Endothelial cell (in vitro differentiated cells): ENCODE measurements at regions not wholly inside any gene's neighbourhood (a gene's known extent, or its start where the extent isn't known, plus 50 kb on each side); places are given as distances from the start of the nearest gene placed in this dataset.

Experiments used
- DNase-seq: peaks from one replicate; pipeline ENCODE4 v3.0.0; 2021; ENCODE audit warnings: low spot score
- H3K27ac Mint-ChIP-seq: one replicate; pipeline ENCODE4 v1.8.0; 2021; ENCODE audit warnings: mixed read lengths, inconsistent platforms; ENCODE audit not compliant: unreplicated experiment
- H3K27me3 Mint-ChIP-seq: one replicate; pipeline ENCODE4 v1.8.0; 2021; ENCODE audit warnings: mild to moderate bottlenecking, moderate library complexity, mixed read lengths, inconsistent platforms; ENCODE audit not compliant: unreplicated experiment
- H3K36me3 Mint-ChIP-seq: one replicate; pipeline ENCODE4 v1.8.0; 2021; ENCODE audit warnings: mild to moderate bottlenecking, low read depth, mixed read lengths, inconsistent platforms; ENCODE audit not compliant: unreplicated experiment
- H3K4me1 Mint-ChIP-seq: one replicate; pipeline ENCODE4 v1.8.0; 2021; ENCODE audit warnings: mild to moderate bottlenecking, mixed read lengths, inconsistent platforms; ENCODE audit not compliant: unreplicated experiment
- H3K4me3 Mint-ChIP-seq: one replicate; pipeline ENCODE4 v1.8.0; 2021; ENCODE audit warnings: mild to moderate bottlenecking, mixed read lengths, inconsistent platforms; ENCODE audit not compliant: unreplicated experiment
- H3K9me3 Mint-ChIP-seq: one replicate; pipeline ENCODE4 v1.8.0; 2021; ENCODE audit warnings: mixed read lengths, inconsistent platforms; ENCODE audit not compliant: unreplicated experiment
- TF ChIP-seq, protein P1 (sequence below): fragments of 200-600 bp; sonication (generic); IDR thresholded peaks from one replicate; pipeline ENCODE4 v1.5.0; 2021; ENCODE audit warnings: antibody characterized with exemption; ENCODE audit not compliant: unreplicated experiment

GRCh38 chr12:47017901-47018475, 61.4 kb upstream of the PCED1B start:
- peaks cover 1% of the 10 kb centered on the region for H3K27me3 Mint-ChIP-seq
- H3K36me3 Mint-ChIP-seq, result no peaks in the 10 kb centered on the region
- no peak for DNase-seq
- TF ChIP-seq, protein P1, sequence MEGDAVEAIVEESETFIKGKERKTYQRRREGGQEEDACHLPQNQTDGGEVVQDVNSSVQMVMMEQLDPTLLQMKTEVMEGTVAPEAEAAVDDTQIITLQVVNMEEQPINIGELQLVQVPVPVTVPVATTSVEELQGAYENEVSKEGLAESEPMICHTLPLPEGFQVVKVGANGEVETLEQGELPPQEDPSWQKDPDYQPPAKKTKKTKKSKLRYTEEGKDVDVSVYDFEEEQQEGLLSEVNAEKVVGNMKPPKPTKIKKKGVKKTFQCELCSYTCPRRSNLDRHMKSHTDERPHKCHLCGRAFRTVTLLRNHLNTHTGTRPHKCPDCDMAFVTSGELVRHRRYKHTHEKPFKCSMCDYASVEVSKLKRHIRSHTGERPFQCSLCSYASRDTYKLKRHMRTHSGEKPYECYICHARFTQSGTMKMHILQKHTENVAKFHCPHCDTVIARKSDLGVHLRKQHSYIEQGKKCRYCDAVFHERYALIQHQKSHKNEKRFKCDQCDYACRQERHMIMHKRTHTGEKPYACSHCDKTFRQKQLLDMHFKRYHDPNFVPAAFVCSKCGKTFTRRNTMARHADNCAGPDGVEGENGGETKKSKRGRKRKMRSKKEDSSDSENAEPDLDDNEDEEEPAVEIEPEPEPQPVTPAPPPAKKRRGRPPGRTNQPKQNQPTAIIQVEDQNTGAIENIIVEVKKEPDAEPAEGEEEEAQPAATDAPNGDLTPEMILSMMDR, result no peak
- no peak overlapping the region for H3K4me3 Mint-ChIP-seq
- no peak overlapping the region for H3K27ac Mint-ChIP-seq
- H3K4me1 Mint-ChIP-seq, result no peaks in the 10 kb centered on the region
- no peaks in the 10 kb centered on the region for H3K9me3 Mint-ChIP-seq

- H3K9me3 Mint-ChIP-seq, result no peaks in the 10 kb centered on the region
- no peak for DNase-seq
- H3K36me3 Mint-ChIP-seq, result no peaks in the 10 kb centered on the region
- no peak overlapping the region for H3K4me3 Mint-ChIP-seq
- no peak overlapping the region for H3K27ac Mint-ChIP-seq
- peaks cover 1% of the 10 kb centered on the region for H3K27me3 Mint-ChIP-seq
- TF ChIP-seq, protein P1, result no peak
- no peaks in the 10 kb centered on the region for H3K4me1 Mint-ChIP-seq
These were observed 59.1 kb upstream of the PCED1B start for GRCh38 chr12:47020211-47020821.

GRCh38 chr12:47021298-47021697, 58.1 kb upstream of the PCED1B start:
- no peak overlapping the region for H3K27ac Mint-ChIP-seq
- DNase-seq, result peak; percentile 38

DNA sequence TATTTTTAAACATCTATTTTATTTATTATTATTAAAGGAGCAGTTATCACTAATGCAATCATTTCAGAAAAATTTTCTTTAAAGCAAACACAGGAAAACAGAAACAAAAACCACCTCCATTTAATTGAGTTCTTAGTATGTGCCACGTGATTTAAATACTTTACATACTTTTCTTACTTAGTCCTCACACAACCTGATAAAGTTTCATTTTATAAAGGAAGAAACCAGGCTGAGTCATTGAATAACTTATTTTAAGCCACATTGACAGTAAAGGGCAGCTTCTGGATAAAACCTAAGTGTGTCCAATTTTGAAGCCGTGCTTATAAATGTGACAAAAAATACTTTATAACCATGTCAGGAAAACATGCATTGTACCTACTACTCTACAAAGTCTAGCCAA, 57.1 kb upstream of the PCED1B start:
- H3K9me3 Mint-ChIP-seq, result no peaks in the 10 kb centered on the region
- H3K27ac Mint-ChIP-seq, result no peak overlapping the region
- H3K4me3 Mint-ChIP-seq, result no peak overlapping the region
- no peak for DNase-seq
- TF ChIP-seq, protein P1, result no peak
- no peaks in the 10 kb centered on the region for H3K36me3 Mint-ChIP-seq
- no peaks in the 10 kb centered on the region for H3K27me3 Mint-ChIP-seq
- no peaks in the 10 kb centered on the region for H3K4me1 Mint-ChIP-seq

More at GRCh38 chr12:47021298-47021697, 58.1 kb upstream of the PCED1B start:
- Mint-ChIP-seq H3K9me3 (no peaks in the 10 kb centered on the region), H3K36me3 (no peaks in the 10 kb centered on the region), H3K4me3 (no peak overlapping the region), H3K27me3 (peaks cover 1% of the 10 kb centered on the region), H3K4me1 (no peaks in the 10 kb centered on the region)
- TF ChIP-seq, protein P1, result peak; percentile 81

- DNase-seq, result no peak
- no peaks in the 10 kb centered on the region for H3K27me3 Mint-ChIP-seq
- no peaks in the 10 kb centered on the region for H3K36me3 Mint-ChIP-seq
- H3K4me1 Mint-ChIP-seq, result no peaks in the 10 kb centered on the region
- no peaks in the 10 kb centered on the region for H3K9me3 Mint-ChIP-seq
- TF ChIP-seq, protein P1, result no peak
- no peak overlapping the region for H3K4me3 Mint-ChIP-seq
- H3K27ac Mint-ChIP-seq, result no peak overlapping the region
These were observed 56.1 kb upstream of the PCED1B start for GRCh38 chr12:47023311-47023710.
